ENCODE measurements at regions not wholly inside any gene's neighbourhood (a gene's known extent, or its start where the extent isn't known, plus 50 kb on each side); places are given as distances from the start of the nearest gene placed in this dataset.

- no peak for TF ChIP-seq GMEB2 (CRISPR knock-in tag; IDR thresholded peaks at IDR 0.05; ENCODE audit: low read depth)
- no peak for TF ChIP-seq ZNF704 (CRISPR knock-in tag; IDR thresholded peaks at IDR 0.05; ENCODE audit: borderline replicate concordance)
- TF ChIP-seq BORCS8-MEF2B (CRISPR knock-in tag; IDR thresholded peaks at IDR 0.05), result no peak
- no peak for TF ChIP-seq FOXA3 (CRISPR knock-in tag; IDR thresholded peaks at IDR 0.05)
- no peak for TF ChIP-seq TCF12 (IDR thresholded peaks at IDR 0.05)
- no peak for TF ChIP-seq TCF12 (CRISPR knock-in tag; IDR thresholded peaks at IDR 0.05)
- no peak for TF ChIP-seq ZNF770 (CRISPR knock-in tag; IDR thresholded peaks at IDR 0.05)
- no peak for TF ChIP-seq ZNF558 (CRISPR knock-in tag; IDR thresholded peaks at IDR 0.05; ENCODE audit: borderline replicate concordance)
- TF ChIP-seq FOXP4 (CRISPR knock-in tag; IDR thresholded peaks at IDR 0.05), result 0 out of 2 replicates have a peak, but pooled peaks have one; percentile 24
- no peak for TF ChIP-seq ZSCAN9 (CRISPR knock-in tag; IDR thresholded peaks at IDR 0.05; ENCODE audit: borderline replicate concordance)
- no peak for TF ChIP-seq IRF2 (CRISPR knock-in tag; IDR thresholded peaks at IDR 0.05)
- no peak for TF ChIP-seq FOXM1 (CRISPR knock-in tag; IDR thresholded peaks at IDR 0.05)
- TF ChIP-seq MED13 (CRISPR knock-in tag; IDR thresholded peaks at IDR 0.05), result no peak
- no peak for TF ChIP-seq ZNF746 (CRISPR knock-in tag; IDR thresholded peaks at IDR 0.05)
- no peak for TF ChIP-seq ZNF629 (CRISPR knock-in tag; conservative IDR thresholded peaks at IDR 0.05)
- TF ChIP-seq ZNF503 (CRISPR knock-in tag; IDR thresholded peaks at IDR 0.05), result no peak
- TF ChIP-seq FOXO1 (CRISPR knock-in tag; IDR thresholded peaks at IDR 0.05), result no peak
- TF ChIP-seq TBL1XR1 (IDR thresholded peaks at IDR 0.05; ENCODE audit: borderline replicate concordance, low read length, partially characterized antibody), result no peak
- TF ChIP-seq ZNF274 (CRISPR knock-in tag; IDR thresholded peaks at IDR 0.05), result no peak
Observed at GRCh38 chr10:128854963-128855362, 612.1 kb upstream of the MGMT start (continued).

Measured in HepG2 (cell line).